HUES6 (cell line): ENCODE measurements at regions not wholly inside any gene's neighbourhood (a gene's known extent, or its start where the extent isn't known, plus 50 kb on each side); places are given as distances from the start of the nearest gene placed in this dataset.

ENCODE experiments used
- H3K27ac ChIP-seq: 2 replicates; pipeline ENCODE4 v1.7.0; 2013; ENCODE audit warnings: low read depth, mild to moderate bottlenecking, low read length, inconsistent platforms
- H3K27me3 ChIP-seq: 2 replicates; pipeline ENCODE4 v1.6.1; 2013; ENCODE audit warnings: low read length; ENCODE audit not compliant: control insufficient read depth, insufficient read depth
- H3K36me3 ChIP-seq: 2 replicates; pipeline ENCODE4 v1.6.1; 2013; ENCODE audit warnings: low read length; ENCODE audit not compliant: control insufficient read depth, insufficient read depth
- H3K4me1 ChIP-seq: 2 replicates; pipeline ENCODE4 v1.6.1; 2013; ENCODE audit warnings: low read length; ENCODE audit not compliant: control insufficient read depth, insufficient read depth
- H3K4me3 ChIP-seq: 2 replicates; pipeline ENCODE4 v1.5.1; 2013; ENCODE audit warnings: low read depth, low read length
- H3K9ac ChIP-seq: one replicate; pipeline ENCODE4 v1.6.1; 2013; ENCODE audit warnings: mild to moderate bottlenecking, low read length
- H3K9me3 ChIP-seq: 2 replicates; pipeline ENCODE4 v1.6.1; 2013; ENCODE audit warnings: low read depth, low read length; ENCODE audit not compliant: control insufficient read depth, insufficient read depth

- Histone ChIP-seq H3K4me3 (no peak overlapping the region), H3K27me3 (no peaks in the 10 kb centered on the region), H3K9me3 (peaks cover 7% of the 10 kb centered on the region), H3K4me1 (peaks cover 3% of the 10 kb centered on the region; the same call in 1 of the 2 replicates), H3K9ac (no peak overlapping the region), H3K27ac (no peak overlapping the region), H3K36me3 (no peaks in the 10 kb centered on the region)
These were observed 279.6 kb downstream of the BCL11A start for GRCh38 chr2:60273836-60274235.

- no peaks in the 10 kb centered on the region for H3K36me3 ChIP-seq
- no peak overlapping the region for H3K9ac ChIP-seq
- H3K4me1 ChIP-seq, result no peaks in the 10 kb centered on the region; the same call in 1 of the 2 replicates
- no peak overlapping the region for H3K27ac ChIP-seq
- H3K27me3 ChIP-seq, result no peaks in the 10 kb centered on the region
- H3K4me3 ChIP-seq, result no peak overlapping the region
- peaks cover 7% of the 10 kb centered on the region for H3K9me3 ChIP-seq
These were observed 281.7 kb downstream of the BCL11A start for GRCh38 chr2:60271713-60272112.

- Histone ChIP-seq H3K36me3 (no peaks in the 10 kb centered on the region), H3K9me3 (peaks cover 7% of the 10 kb centered on the region), H3K9ac (no peak overlapping the region), H3K4me1 (no peaks in the 10 kb centered on the region; the same call in 1 of the 2 replicates), H3K4me3 (no peak overlapping the region), H3K27ac (no peak overlapping the region), H3K27me3 (no peaks in the 10 kb centered on the region)
These were observed 282.3 kb downstream of the BCL11A start for GRCh38 chr2:60271131-60271530.

- Histone ChIP-seq H3K9me3 (no peaks in the 10 kb centered on the region), H3K9ac (no peak overlapping the region), H3K36me3 (no peaks in the 10 kb centered on the region), H3K4me1 (no peaks in the 10 kb centered on the region; the same call in 1 of the 2 replicates), H3K27me3 (no peaks in the 10 kb centered on the region), H3K27ac (no peak overlapping the region), H3K4me3 (no peak overlapping the region)
These were observed 284.8 kb downstream of the BCL11A start for GRCh38 chr2:60268661-60269060.

- Histone ChIP-seq H3K27ac (no peak overlapping the region), H3K9ac (no peak overlapping the region), H3K36me3 (no peaks in the 10 kb centered on the region), H3K4me3 (no peak overlapping the region), H3K4me1 (no peaks in the 10 kb centered on the region; the same call in 1 of the 2 replicates), H3K9me3 (no peaks in the 10 kb centered on the region), H3K27me3 (no peaks in the 10 kb centered on the region)
These were observed 285.4 kb downstream of the BCL11A start for GRCh38 chr2:60268032-60268431.

- H3K9me3 ChIP-seq, result no peaks in the 10 kb centered on the region
- no peaks in the 10 kb centered on the region for H3K36me3 ChIP-seq
- no peaks in the 10 kb centered on the region; the same call in 1 of the 2 replicates for H3K4me1 ChIP-seq
- no peak overlapping the region for H3K4me3 ChIP-seq
- H3K27me3 ChIP-seq, result no peaks in the 10 kb centered on the region
- H3K27ac ChIP-seq, result no peak overlapping the region
- no peak overlapping the region for H3K9ac ChIP-seq
These were observed 286.3 kb downstream of the BCL11A start for GRCh38 chr2:60267122-60267521.

- Histone ChIP-seq H3K9me3 (no peaks in the 10 kb centered on the region), H3K9ac (no peak overlapping the region), H3K27ac (no peak overlapping the region), H3K4me1 (no peaks in the 10 kb centered on the region; the same call in 1 of the 2 replicates), H3K4me3 (no peak overlapping the region), H3K36me3 (no peaks in the 10 kb centered on the region), H3K27me3 (no peaks in the 10 kb centered on the region)
These were observed 291.3 kb downstream of the BCL11A start for GRCh38 chr2:60262178-60262577.

- no peak overlapping the region for H3K4me3 ChIP-seq
- H3K9me3 ChIP-seq, result no peaks in the 10 kb centered on the region
- no peak overlapping the region for H3K9ac ChIP-seq
- H3K27me3 ChIP-seq, result no peaks in the 10 kb centered on the region
- no peaks in the 10 kb centered on the region for H3K36me3 ChIP-seq
- no peak overlapping the region for H3K27ac ChIP-seq
- H3K4me1 ChIP-seq, result no peaks in the 10 kb centered on the region; the same call in 1 of the 2 replicates
These were observed 292.7 kb downstream of the BCL11A start for GRCh38 chr2:60260639-60261296.

- Histone ChIP-seq H3K4me3 (no peak overlapping the region), H3K27ac (no peak overlapping the region), H3K36me3 (no peaks in the 10 kb centered on the region), H3K4me1 (no peaks in the 10 kb centered on the region; the same call in 1 of the 2 replicates), H3K27me3 (no peaks in the 10 kb centered on the region), H3K9me3 (no peaks in the 10 kb centered on the region), H3K9ac (no peak overlapping the region)
These were observed 293.7 kb downstream of the BCL11A start for GRCh38 chr2:60259781-60260180.

- H3K4me1 ChIP-seq, result peaks cover under 1% of the 10 kb centered on the region; the same call in 1 of the 2 replicates
- H3K9ac ChIP-seq, result no peak overlapping the region
- no peaks in the 10 kb centered on the region for H3K27me3 ChIP-seq
- H3K9me3 ChIP-seq, result no peaks in the 10 kb centered on the region
- H3K27ac ChIP-seq, result no peak overlapping the region
- H3K36me3 ChIP-seq, result no peaks in the 10 kb centered on the region
- H3K4me3 ChIP-seq, result no peak overlapping the region
These were observed 300.8 kb downstream of the BCL11A start for GRCh38 chr2:60252581-60253150.

- no peak overlapping the region for H3K27ac ChIP-seq
- H3K36me3 ChIP-seq, result no peaks in the 10 kb centered on the region
- H3K9ac ChIP-seq, result no peak overlapping the region
- no peaks in the 10 kb centered on the region for H3K27me3 ChIP-seq
- peaks cover 4% of the 10 kb centered on the region; the same call in 1 of the 2 replicates for H3K4me1 ChIP-seq
- no peak overlapping the region for H3K4me3 ChIP-seq
- H3K9me3 ChIP-seq, result no peaks in the 10 kb centered on the region
These were observed 302.2 kb downstream of the BCL11A start for GRCh38 chr2:60251247-60251646.
